ENCODE measurements at regions not wholly inside any gene's neighbourhood (a gene's known extent, or its start where the extent isn't known, plus 50 kb on each side); places are given as distances from the start of the nearest gene placed in this dataset.
A peak's percentile ranks its signal among the peaks of the same experiment; 100 is the strongest.

- Histone ChIP-seq H3K9me2 (no peaks in the 10 kb centered on the region), H3K79me2 (ENCODE audit: insufficient read depth) (no peaks in the 10 kb centered on the region), H3K27ac (ENCODE audit: low read depth in 2 of 2, low read length in 1 of 2) (no peak overlapping the region), H3K9me3 (peaks cover 14% of the 10 kb centered on the region), H3K4me3 (ENCODE audit: low read depth in 2 of 2, low read length in 1 of 2) (no peak overlapping the region), H3K27me3 (ENCODE audit: insufficient read depth) (no peaks in the 10 kb centered on the region), H3K4me1 (ENCODE audit: control insufficient read depth in 1 of 2, insufficient read depth in 2 of 2, low read depth in 1 of 2, low read length in 1 of 2) (no peaks in the 10 kb centered on the region; a peak in 1 of 4 replicates), H3K4me2 (no peak overlapping the region), H4K20me1 (ENCODE audit: insufficient read depth) (no peaks in the 10 kb centered on the region), H3K36me3 (replicated peaks in 1 of 2; ENCODE audit: control insufficient read depth in 1 of 2, insufficient read depth in 2 of 2, low read length in 1 of 2) (no peaks in the 10 kb centered on the region), H2AFZ (ENCODE audit: low read depth) (no peak overlapping the region), H3K9ac (no peak overlapping the region), H3F3A (replicated peaks; ENCODE audit: insufficient read depth) (peaks cover 5% of the 10 kb centered on the region)
- CTCF ChIA-PET: interaction anchor here (1.1 to 1.4 kb wide), 2 partner anchors 7 to 14 kb away, joined by 4 to 6 read pairs; no protein-coding TSS in a partner anchor
- TF ChIP-seq NFIC (IDR thresholded peaks at IDR 0.05; ENCODE audit: borderline replicate concordance) (peak; percentile 39; the same call in 1 of the 2 replicates), RAD21 (IDR thresholded peaks at IDR 0.05; ENCODE audit: low read length) (no peak)
- WGBS (ENCODE audit: low lambda C conversion rate): 61% methylated on average over 7 of the region's 7 CpGs
- POLR2A ChIA-PET: no interaction called here
- no peak for DNase-seq
Measured at GRCh38 chr13:48783181-48783630, 129.5 kb downstream of the CYSLTR2 start.

GRCh38 chr13:48783695-48784230, 130.0 kb downstream of the CYSLTR2 start:
- H3F3A ChIP-seq (replicated peaks; ENCODE audit: insufficient read depth): peaks cover 5% of the 10 kb centered on the region
- H3K4me1 ChIP-seq (ENCODE audit: control insufficient read depth in 1 of 2, insufficient read depth in 2 of 2, low read depth in 1 of 2, low read length in 1 of 2): no peaks in the 10 kb centered on the region; a peak in 1 of 4 replicates
- TF ChIP-seq CHD2 (IDR thresholded peaks at IDR 0.05; ENCODE audit: low read length, partially characterized antibody) (no peak), MEF2A (IDR thresholded peaks at IDR 0.05; ENCODE audit: borderline replicate concordance, low read depth) (no peak)
- H3K27me3 ChIP-seq (ENCODE audit: insufficient read depth): no peaks in the 10 kb centered on the region
- H3K9me2 ChIP-seq: no peaks in the 10 kb centered on the region
- H3K79me2 ChIP-seq (ENCODE audit: insufficient read depth): no peaks in the 10 kb centered on the region
- POLR2A ChIA-PET: no interaction called here
- CTCF ChIA-PET: interaction anchor here (1.1 to 1.4 kb wide), 2 partner anchors 8 to 14 kb away, joined by 4 to 6 read pairs; no protein-coding TSS in a partner anchor
- WGBS (ENCODE audit: low lambda C conversion rate): 91% methylated on average over 4 of the region's 4 CpGs
- H3K9me3 ChIP-seq: peaks cover 14% of the 10 kb centered on the region
- H2AFZ ChIP-seq (ENCODE audit: low read depth): no peak overlapping the region
- H3K27ac ChIP-seq (ENCODE audit: low read depth in 2 of 2, low read length in 1 of 2): no peak overlapping the region
- H3K36me3 ChIP-seq (replicated peaks in 1 of 2; ENCODE audit: control insufficient read depth in 1 of 2, insufficient read depth in 2 of 2, low read length in 1 of 2): no peaks in the 10 kb centered on the region
- no peak overlapping the region for H3K4me3 ChIP-seq (ENCODE audit: low read depth in 2 of 2, low read length in 1 of 2)
- H4K20me1 ChIP-seq (ENCODE audit: insufficient read depth): no peaks in the 10 kb centered on the region
- no peak overlapping the region for H3K4me2 ChIP-seq
- no peak for DNase-seq
- H3K9ac ChIP-seq: no peak overlapping the region

DNA sequence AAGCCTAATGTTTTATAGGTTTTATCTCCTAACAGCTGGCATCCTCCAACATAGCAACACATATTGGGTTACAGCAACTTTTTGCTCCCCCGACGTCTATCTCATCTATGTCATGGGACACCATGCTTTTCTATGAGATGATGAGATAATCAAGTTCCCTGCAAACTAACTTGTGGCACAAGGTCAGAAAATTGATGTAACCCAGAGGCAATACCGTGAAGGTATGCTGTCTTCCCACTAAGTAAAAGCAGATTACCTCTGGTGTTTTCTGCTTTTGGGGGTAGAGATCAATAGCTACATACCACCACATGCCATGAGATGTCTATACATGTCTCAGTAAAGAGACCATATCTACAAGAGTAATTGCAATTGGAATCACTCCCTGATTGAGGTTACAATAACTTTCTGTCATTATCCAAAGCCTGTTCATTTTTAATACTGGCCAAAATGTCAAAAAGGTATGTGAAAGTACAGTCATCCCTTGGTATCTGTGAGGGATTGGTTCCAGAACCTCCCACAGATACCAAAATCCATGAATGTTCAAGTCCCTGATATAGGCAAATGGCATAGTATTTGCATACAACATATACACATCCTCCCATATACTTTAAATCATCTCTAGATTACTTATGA, 131.3 kb downstream of the CYSLTR2 start:
- peaks cover 5% of the 10 kb centered on the region for H3F3A ChIP-seq (replicated peaks; ENCODE audit: insufficient read depth)
- peaks cover 11% of the 10 kb centered on the region for H3K9me3 ChIP-seq
- no peak for DNase-seq
- no peaks in the 10 kb centered on the region for H3K9me2 ChIP-seq
- no peaks in the 10 kb centered on the region; a peak in 1 of 4 replicates for H3K4me1 ChIP-seq (ENCODE audit: control insufficient read depth in 1 of 2, insufficient read depth in 2 of 2, low read depth in 1 of 2, low read length in 1 of 2)
- H3K4me2 ChIP-seq: no peak overlapping the region
- H3K79me2 ChIP-seq (ENCODE audit: insufficient read depth): no peaks in the 10 kb centered on the region
- TF ChIP-seq NRF1 (IDR thresholded peaks at IDR 0.05; ENCODE audit: low read depth, low read length): no peak
- no peak for TF ChIP-seq CHD2 (IDR thresholded peaks at IDR 0.05; ENCODE audit: low read length, partially characterized antibody)
- TF ChIP-seq YY1 (IDR thresholded peaks at IDR 0.05; ENCODE audit: low read depth): no peak
- peak in 1 of 2 experiments; percentile 62; a peak in 1 of 4 replicates for TF ChIP-seq EP300 (IDR thresholded peaks at IDR 0.05; ENCODE audit: borderline replicate concordance in 1 of 2, low read depth in 1 of 2, low read length in 1 of 2)
- TF ChIP-seq, protein P1, sequence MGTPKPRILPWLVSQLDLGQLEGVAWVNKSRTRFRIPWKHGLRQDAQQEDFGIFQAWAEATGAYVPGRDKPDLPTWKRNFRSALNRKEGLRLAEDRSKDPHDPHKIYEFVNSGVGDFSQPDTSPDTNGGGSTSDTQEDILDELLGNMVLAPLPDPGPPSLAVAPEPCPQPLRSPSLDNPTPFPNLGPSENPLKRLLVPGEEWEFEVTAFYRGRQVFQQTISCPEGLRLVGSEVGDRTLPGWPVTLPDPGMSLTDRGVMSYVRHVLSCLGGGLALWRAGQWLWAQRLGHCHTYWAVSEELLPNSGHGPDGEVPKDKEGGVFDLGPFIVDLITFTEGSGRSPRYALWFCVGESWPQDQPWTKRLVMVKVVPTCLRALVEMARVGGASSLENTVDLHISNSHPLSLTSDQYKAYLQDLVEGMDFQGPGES (IDR thresholded peaks at IDR 0.05; ENCODE audit: low read depth, low read length): no peak
- TF ChIP-seq, protein P2, sequence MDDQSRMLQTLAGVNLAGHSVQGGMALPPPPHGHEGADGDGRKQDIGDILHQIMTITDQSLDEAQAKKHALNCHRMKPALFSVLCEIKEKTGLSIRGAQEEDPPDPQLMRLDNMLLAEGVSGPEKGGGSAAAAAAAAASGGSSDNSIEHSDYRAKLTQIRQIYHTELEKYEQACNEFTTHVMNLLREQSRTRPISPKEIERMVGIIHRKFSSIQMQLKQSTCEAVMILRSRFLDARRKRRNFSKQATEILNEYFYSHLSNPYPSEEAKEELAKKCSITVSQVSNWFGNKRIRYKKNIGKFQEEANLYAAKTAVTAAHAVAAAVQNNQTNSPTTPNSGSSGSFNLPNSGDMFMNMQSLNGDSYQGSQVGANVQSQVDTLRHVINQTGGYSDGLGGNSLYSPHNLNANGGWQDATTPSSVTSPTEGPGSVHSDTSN (IDR thresholded peaks at IDR 0.05): peak; percentile 59
- peak; percentile 21; the same call in 1 of the 2 replicates for TF ChIP-seq JUND (IDR thresholded peaks at IDR 0.05)
- TF ChIP-seq NFIC (IDR thresholded peaks at IDR 0.05; ENCODE audit: borderline replicate concordance): peak; percentile 46; the same call in 1 of the 2 replicates
- peak; percentile 80 for TF ChIP-seq TCF12 (IDR thresholded peaks at IDR 0.05)
- ChIA-PET POLR2A (no interaction called here), CTCF (no interaction called here)
- no peaks in the 10 kb centered on the region for H3K27me3 ChIP-seq (ENCODE audit: insufficient read depth)
- 26% methylated on average over 3 of the region's 3 CpGs for WGBS (ENCODE audit: low lambda C conversion rate)
- H3K36me3 ChIP-seq (replicated peaks in 1 of 2; ENCODE audit: control insufficient read depth in 1 of 2, insufficient read depth in 2 of 2, low read length in 1 of 2): no peaks in the 10 kb centered on the region
- no peak overlapping the region for H3K9ac ChIP-seq
- H4K20me1 ChIP-seq (ENCODE audit: insufficient read depth): no peaks in the 10 kb centered on the region
- no peak overlapping the region for H3K4me3 ChIP-seq (ENCODE audit: low read depth in 2 of 2, low read length in 1 of 2)
- H2AFZ ChIP-seq (ENCODE audit: low read depth): no peak overlapping the region
- H3K27ac ChIP-seq (ENCODE audit: low read depth in 2 of 2, low read length in 1 of 2): no peak overlapping the region
